ENCODE measurements at regions not wholly inside any gene's neighbourhood (a gene's known extent, or its start where the extent isn't known, plus 50 kb on each side); places are given as distances from the start of the nearest gene placed in this dataset.

DNA sequence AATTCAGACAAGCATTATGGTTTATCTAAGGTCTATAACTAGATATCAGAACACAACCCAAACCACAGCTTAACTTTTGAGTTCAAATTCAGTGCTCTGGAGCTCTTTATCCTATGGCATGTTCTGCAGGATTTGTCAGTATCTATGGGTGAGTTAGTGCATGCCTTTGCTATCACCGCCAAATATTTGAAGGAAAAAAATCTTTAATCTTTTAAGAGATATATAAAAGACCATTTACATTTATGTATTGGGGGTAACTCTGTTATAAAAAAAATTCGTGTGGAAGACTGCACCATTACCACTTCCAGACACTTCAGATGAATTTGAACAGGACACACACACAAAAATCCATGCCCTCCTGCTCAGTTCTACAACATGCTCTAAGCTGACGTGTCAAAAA lies 313.5 kb upstream of the CHORDC1 start:
- TF ChIP-seq, protein P1, sequence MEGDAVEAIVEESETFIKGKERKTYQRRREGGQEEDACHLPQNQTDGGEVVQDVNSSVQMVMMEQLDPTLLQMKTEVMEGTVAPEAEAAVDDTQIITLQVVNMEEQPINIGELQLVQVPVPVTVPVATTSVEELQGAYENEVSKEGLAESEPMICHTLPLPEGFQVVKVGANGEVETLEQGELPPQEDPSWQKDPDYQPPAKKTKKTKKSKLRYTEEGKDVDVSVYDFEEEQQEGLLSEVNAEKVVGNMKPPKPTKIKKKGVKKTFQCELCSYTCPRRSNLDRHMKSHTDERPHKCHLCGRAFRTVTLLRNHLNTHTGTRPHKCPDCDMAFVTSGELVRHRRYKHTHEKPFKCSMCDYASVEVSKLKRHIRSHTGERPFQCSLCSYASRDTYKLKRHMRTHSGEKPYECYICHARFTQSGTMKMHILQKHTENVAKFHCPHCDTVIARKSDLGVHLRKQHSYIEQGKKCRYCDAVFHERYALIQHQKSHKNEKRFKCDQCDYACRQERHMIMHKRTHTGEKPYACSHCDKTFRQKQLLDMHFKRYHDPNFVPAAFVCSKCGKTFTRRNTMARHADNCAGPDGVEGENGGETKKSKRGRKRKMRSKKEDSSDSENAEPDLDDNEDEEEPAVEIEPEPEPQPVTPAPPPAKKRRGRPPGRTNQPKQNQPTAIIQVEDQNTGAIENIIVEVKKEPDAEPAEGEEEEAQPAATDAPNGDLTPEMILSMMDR (IDR thresholded peaks at IDR 0.05 in 4 of 5, conservative IDR thresholded peaks at IDR 0.05 in 1 of 5), result no peak
- no peak for TF ChIP-seq POLR2A (IDR thresholded peaks at IDR 0.05)
